ENCODE measurements at regions not wholly inside any gene's neighbourhood (a gene's known extent, or its start where the extent isn't known, plus 50 kb on each side); places are given as distances from the start of the nearest gene placed in this dataset.

- no peak for TF ChIP-seq CTCF (IDR thresholded peaks at IDR 0.05; ENCODE audit: low read length)
- no peak for TF ChIP-seq EZH2 (optimal IDR thresholded peaks at IDR 0.05; ENCODE audit: low read depth, low read length)
- TF ChIP-seq EZH2phosphoT487 (IDR thresholded peaks at IDR 0.05; ENCODE audit: low read length): no peak
Observed at GRCh38 chr1:8193840-8194406, 124.0 kb upstream of the SLC45A1 start.
